HepG2 (cell line): ENCODE measurements at regions not wholly inside any gene's neighbourhood (a gene's known extent, or its start where the extent isn't known, plus 50 kb on each side); places are given as distances from the start of the nearest gene placed in this dataset.

Experiments used
- ATAC-seq: fragments of 200-7000 bp; cut with Tn5 transposase; 3 replicates; pipeline ENCODE4 v1.9.1; 2020; ENCODE audit warnings: mild to moderate bottlenecking, moderate library complexity
- BruUV-seq: library from RNA; stranded (reverse); fragments of 400-500 nt; replicated peaks from 2 replicates; lab custom pipeline; 2021; lab: Mats Ljungman, UMichigan
- CTCF ChIA-PET: fragments of 300-600 bp; formaldehyde crosslinking; extraction: SDS; loops from one replicate; lab custom pipeline; 2021; ENCODE audit warnings: low total read pairs, inconsistent platforms, low intra/inter-chr PET ratio; lab: Yijun Ruan, JAX
- POLR2A ChIA-PET: fragments of 350-600 bp; sonication (Branson Sonifier 250); formaldehyde crosslinking; loops from one replicate; lab custom pipeline; 2020; ENCODE audit warnings: antibody characterized with exemption, inconsistent platforms; lab: Yijun Ruan, JAX
- DNase-seq: peaks from one replicate; pipeline ENCODE4 v3.0.0-alpha.2; 2015; ENCODE audit warnings: low spot score
- FAIRE-seq: peaks from 3 replicates; lab custom pipeline; 2011; peaks lifted over from hg19 to GRCh38; lab: Jason Lieb, UNC
- H2AFZ ChIP-seq: one replicate; pipeline ENCODE4 v1.6.1; 2011; ENCODE audit warnings: low read length, inconsistent platforms
- H3K27ac ChIP-seq: fragments of 300-600 bp; 3 replicates; pipeline ENCODE4 v1.8.0; 2011; ENCODE audit warnings: mixed run types, mild to moderate bottlenecking, mixed read lengths, low read length, inconsistent platforms; ENCODE audit not compliant: insufficient read depth; ENCODE audit errors: extremely low read length
- H3K27me3 ChIP-seq, 2 experiments: fragments of 200-600 bp in 1 of 2; 2 replicates in 1 of 2; 3 replicates in 1 of 2; pipeline versions ENCODE4 v1.6.0 to v1.8.0; 2011; ENCODE audit warnings: low read length in 2 of 2, mild to moderate bottlenecking in 2 of 2, moderate library complexity in 2 of 2, inconsistent platforms in 1 of 2; ENCODE audit not compliant: insufficient read depth in 2 of 2, control insufficient read depth in 1 of 2
- H3K36me3 ChIP-seq, 2 experiments: fragments of 200-600 bp in 1 of 2; replicated peaks in 1 of 2; 2 replicates in 1 of 2; 3 replicates in 1 of 2; pipeline versions ENCODE4 v1.5.1 to v1.8.0; 2011; ENCODE audit warnings: low read length in 2 of 2, inconsistent platforms in 1 of 2; ENCODE audit not compliant: insufficient read depth in 2 of 2, control insufficient read depth in 1 of 2
- H3K4me1 ChIP-seq: 2 replicates; pipeline ENCODE4 v1.5.1; 2012; ENCODE audit warnings: low read length, inconsistent platforms; ENCODE audit not compliant: insufficient read depth
- H3K4me2 ChIP-seq: 2 replicates; pipeline ENCODE4 v1.6.0; 2011; ENCODE audit warnings: low read depth, low read length, inconsistent platforms
- H3K4me3 ChIP-seq, 3 experiments: fragments of 200-600 bp in 1 of 3; sonication (generic), shearing (Covaris generic) in 1 of 3; replicated peaks in 1 of 3; 2 replicates each; pipeline ENCODE4 v1.5.1; 2011 to 2016; ENCODE audit warnings: low read length in 3 of 3, inconsistent platforms in 2 of 3, low read depth in 2 of 3, mild to moderate bottlenecking in 2 of 3, control low read depth in 1 of 3, mixed read lengths in 1 of 3; ENCODE audit not compliant: insufficient read depth in 1 of 3
- H3K79me2 ChIP-seq: one replicate; pipeline ENCODE4 v1.6.1; 2011; ENCODE audit warnings: low read length, inconsistent platforms; ENCODE audit not compliant: insufficient read depth
- H3K9ac ChIP-seq: 2 replicates; pipeline ENCODE4 v1.6.0; 2011; ENCODE audit warnings: mild to moderate bottlenecking, low read depth, low read length, inconsistent platforms; ENCODE audit not compliant: insufficient read depth
- H3K9me3 ChIP-seq: 2 replicates; pipeline ENCODE4 v1.5.1; 2012; ENCODE audit warnings: mild to moderate bottlenecking, low read length
- H4K20me1 ChIP-seq: 2 replicates; pipeline ENCODE4 v1.6.0; 2011; ENCODE audit warnings: inconsistent platforms, mild to moderate bottlenecking, low read length, moderate library complexity; ENCODE audit not compliant: insufficient read depth
- ATF5 ChIP-seq: sonication (generic); formaldehyde crosslinking; IDR thresholded peaks from 2 replicates; pipeline ENCODE4 v1.4.0; 2020; ENCODE audit warnings: mild to moderate bottlenecking, low read depth, missing genetic modification reagents
- DBP ChIP-seq: sonication (generic); formaldehyde crosslinking; IDR thresholded peaks from 2 replicates; pipeline ENCODE4 v1.4.0; 2020; ENCODE audit warnings: missing genetic modification reagents; ENCODE audit errors: not compliant biosample characterization
- NCOA1 ChIP-seq: sonication (generic); formaldehyde crosslinking; IDR thresholded peaks from 2 replicates; pipeline ENCODE4 v1.9.0; 2021; ENCODE audit warnings: missing genetic modification reagents
- PHF21A ChIP-seq: sonication (generic); formaldehyde crosslinking; IDR thresholded peaks from 2 replicates; pipeline ENCODE4 v1.5.0; 2020; ENCODE audit warnings: mild to moderate bottlenecking, missing genetic modification reagents
- PHF5A ChIP-seq: IDR thresholded peaks from one replicate; pipeline ENCODE4 v1.6.1; 2018; ENCODE audit warnings: low read depth, missing genetic modification reagents; ENCODE audit not compliant: unreplicated experiment
- TP53 ChIP-seq: sonication (generic); formaldehyde crosslinking; conservative IDR thresholded peaks from 2 replicates; pipeline ENCODE4 v1.4.0; 2020; ENCODE audit warnings: missing genetic modification reagents
- ZBTB34 ChIP-seq: sonication (generic); formaldehyde crosslinking; IDR thresholded peaks from 2 replicates; pipeline ENCODE4 v1.8.0; 2022; ENCODE audit warnings: mild to moderate bottlenecking, missing genetic modification reagents
- ZNF430 ChIP-seq: sonication (generic); formaldehyde crosslinking; IDR thresholded peaks from 2 replicates; pipeline ENCODE4 v1.9.0; 2021; ENCODE audit warnings: mild to moderate bottlenecking, missing genetic modification reagents
- ZNF496 ChIP-seq: sonication (generic); formaldehyde crosslinking; IDR thresholded peaks from 2 replicates; pipeline ENCODE4 v1.8.1; 2023; ENCODE audit warnings: mild to moderate bottlenecking, moderate library complexity, missing genetic modification reagents; ENCODE audit not compliant: insufficient replicate concordance
- ZNF556 ChIP-seq: sonication (generic); formaldehyde crosslinking; IDR thresholded peaks from 2 replicates; pipeline ENCODE4 v1.4.0; 2020; ENCODE audit warnings: mild to moderate bottlenecking, missing genetic modification reagents, borderline replicate concordance
- ZZZ3 ChIP-seq: sonication (generic); formaldehyde crosslinking; IDR thresholded peaks from 2 replicates; pipeline ENCODE4 v1.4.0; 2020; ENCODE audit warnings: missing genetic modification reagents, mild to moderate bottlenecking, borderline replicate concordance
- WGBS: methylation state at CpG from one replicate; pipeline ENCODE4 v1.1.6; 2017; ENCODE audit warnings: low lambda C conversion rate; 5-methylcytosine and 5-hydroxymethylcytosine counted together
- in situ Hi-C: cut with HindIII; loops from 2 replicates; pipeline ENCODE4 v1.10.0; 2017; ENCODE audit warnings: low pct_unique_long_range_greater_than_20kb; ENCODE audit not compliant: extremely low pct_ligation_motif_present
- intact Hi-C: fragments of 100-400 bp; cut with micrococcal nuclease; formaldehyde crosslinking; loops from one replicate; pipeline ENCODE4 v1.10.0; 2022; ENCODE audit not compliant: unreplicated experiment
- TF ChIP-seq, protein P1 (sequence below): sonication (generic); formaldehyde crosslinking; conservative IDR thresholded peaks from 2 replicates; pipeline ENCODE4 v1.5.0; 2020; ENCODE audit warnings: missing genetic modification reagents
- TF ChIP-seq, protein P2 (sequence below): sonication (generic); formaldehyde crosslinking; IDR thresholded peaks from 2 replicates; pipeline ENCODE4 v1.4.0; 2020; ENCODE audit warnings: missing genetic modification reagents

GRCh38 chr19:28508666-28509065, 704.3 kb downstream of the UQCRFS1 start:
- peaks cover 95% of the 10 kb centered on the region for H3K9me3 ChIP-seq
- H3K36me3 ChIP-seq = no peaks in the 10 kb centered on the region
- no peak for FAIRE-seq
- intact Hi-C loops = no loop called here
- no peak overlapping the region for H3K27ac ChIP-seq
- H2AFZ ChIP-seq = no peak overlapping the region
- ATAC-seq = no peak
- ChIA-PET POLR2A (no interaction called here), CTCF (no interaction called here)
- no peak overlapping the region for H3K4me2 ChIP-seq
- DNase-seq = no peak
- no peaks in the 10 kb centered on the region for H3K27me3 ChIP-seq
- no peak overlapping the region for H3K9ac ChIP-seq
- BruUV-seq = no TSS peak
- no peaks in the 10 kb centered on the region for H3K4me1 ChIP-seq
- in situ Hi-C loops = no loop called here
- 19% methylated on average over 3 of the region's 3 CpGs for WGBS
- H3K79me2 ChIP-seq = no peaks in the 10 kb centered on the region
- no peaks in the 10 kb centered on the region for H4K20me1 ChIP-seq
- no peak overlapping the region for H3K4me3 ChIP-seq
- TF ChIP-seq ATF5 (CRISPR knock-in tag) (no peak), ZNF430 (CRISPR knock-in tag) (no peak), ZBTB34 (CRISPR knock-in tag) (no peak), PHF5A (no peak), ZNF496 (CRISPR knock-in tag) (no peak), DBP (no peak), TP53 (no peak), PHF21A (CRISPR knock-in tag) (no peak), ZNF556 (CRISPR knock-in tag) (no peak), ZZZ3 (CRISPR knock-in tag) (no peak), NCOA1 (CRISPR knock-in tag) (no peak)
- TF ChIP-seq, protein P1, sequence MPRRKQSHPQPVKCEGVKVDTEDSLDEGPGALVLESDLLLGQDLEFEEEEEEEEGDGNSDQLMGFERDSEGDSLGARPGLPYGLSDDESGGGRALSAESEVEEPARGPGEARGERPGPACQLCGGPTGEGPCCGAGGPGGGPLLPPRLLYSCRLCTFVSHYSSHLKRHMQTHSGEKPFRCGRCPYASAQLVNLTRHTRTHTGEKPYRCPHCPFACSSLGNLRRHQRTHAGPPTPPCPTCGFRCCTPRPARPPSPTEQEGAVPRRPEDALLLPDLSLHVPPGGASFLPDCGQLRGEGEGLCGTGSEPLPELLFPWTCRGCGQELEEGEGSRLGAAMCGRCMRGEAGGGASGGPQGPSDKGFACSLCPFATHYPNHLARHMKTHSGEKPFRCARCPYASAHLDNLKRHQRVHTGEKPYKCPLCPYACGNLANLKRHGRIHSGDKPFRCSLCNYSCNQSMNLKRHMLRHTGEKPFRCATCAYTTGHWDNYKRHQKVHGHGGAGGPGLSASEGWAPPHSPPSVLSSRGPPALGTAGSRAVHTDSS (CRISPR knock-in tag) = no peak
- TF ChIP-seq, protein P2, sequence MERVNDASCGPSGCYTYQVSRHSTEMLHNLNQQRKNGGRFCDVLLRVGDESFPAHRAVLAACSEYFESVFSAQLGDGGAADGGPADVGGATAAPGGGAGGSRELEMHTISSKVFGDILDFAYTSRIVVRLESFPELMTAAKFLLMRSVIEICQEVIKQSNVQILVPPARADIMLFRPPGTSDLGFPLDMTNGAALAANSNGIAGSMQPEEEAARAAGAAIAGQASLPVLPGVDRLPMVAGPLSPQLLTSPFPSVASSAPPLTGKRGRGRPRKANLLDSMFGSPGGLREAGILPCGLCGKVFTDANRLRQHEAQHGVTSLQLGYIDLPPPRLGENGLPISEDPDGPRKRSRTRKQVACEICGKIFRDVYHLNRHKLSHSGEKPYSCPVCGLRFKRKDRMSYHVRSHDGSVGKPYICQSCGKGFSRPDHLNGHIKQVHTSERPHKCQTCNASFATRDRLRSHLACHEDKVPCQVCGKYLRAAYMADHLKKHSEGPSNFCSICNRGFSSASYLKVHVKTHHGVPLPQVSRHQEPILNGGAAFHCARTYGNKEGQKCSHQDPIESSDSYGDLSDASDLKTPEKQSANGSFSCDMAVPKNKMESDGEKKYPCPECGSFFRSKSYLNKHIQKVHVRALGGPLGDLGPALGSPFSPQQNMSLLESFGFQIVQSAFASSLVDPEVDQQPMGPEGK (CRISPR knock-in tag) = no peak
